ENCODE measurements at regions not wholly inside any gene's neighbourhood (a gene's known extent, or its start where the extent isn't known, plus 50 kb on each side); places are given as distances from the start of the nearest gene placed in this dataset.

DNA sequence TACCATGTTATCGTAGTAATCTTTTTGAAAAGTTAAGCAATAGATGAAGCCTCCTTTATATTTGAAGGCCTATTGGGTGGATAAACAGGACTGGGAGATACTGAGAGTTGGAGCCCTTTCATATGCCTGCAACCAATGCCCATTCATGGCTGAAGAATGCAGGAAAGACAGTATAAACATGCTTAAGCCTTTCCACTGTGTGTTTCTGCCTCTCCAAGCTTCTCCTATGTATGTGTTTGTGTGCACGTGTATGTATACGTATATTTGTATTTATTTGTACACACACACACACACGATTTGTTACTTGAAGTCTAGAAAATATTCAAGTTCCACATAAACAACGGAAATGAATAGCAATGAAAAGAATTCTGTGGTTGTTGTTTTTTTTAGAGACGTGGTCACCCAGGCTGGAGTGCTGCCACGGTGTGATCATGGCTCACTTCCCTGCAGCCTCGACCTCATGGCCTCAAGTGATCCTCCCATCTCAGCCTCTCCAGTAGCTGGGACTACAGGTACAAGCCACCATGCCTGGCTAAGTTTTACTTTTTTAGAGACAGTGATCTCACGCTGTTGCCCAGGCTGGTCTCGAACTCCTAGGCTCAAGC, 1453.5 kb downstream of the AACS start:
- H3K36me3 ChIP-seq (ENCODE audit: low read length), result no peaks in the 10 kb centered on the region
- TF ChIP-seq, protein P1, sequence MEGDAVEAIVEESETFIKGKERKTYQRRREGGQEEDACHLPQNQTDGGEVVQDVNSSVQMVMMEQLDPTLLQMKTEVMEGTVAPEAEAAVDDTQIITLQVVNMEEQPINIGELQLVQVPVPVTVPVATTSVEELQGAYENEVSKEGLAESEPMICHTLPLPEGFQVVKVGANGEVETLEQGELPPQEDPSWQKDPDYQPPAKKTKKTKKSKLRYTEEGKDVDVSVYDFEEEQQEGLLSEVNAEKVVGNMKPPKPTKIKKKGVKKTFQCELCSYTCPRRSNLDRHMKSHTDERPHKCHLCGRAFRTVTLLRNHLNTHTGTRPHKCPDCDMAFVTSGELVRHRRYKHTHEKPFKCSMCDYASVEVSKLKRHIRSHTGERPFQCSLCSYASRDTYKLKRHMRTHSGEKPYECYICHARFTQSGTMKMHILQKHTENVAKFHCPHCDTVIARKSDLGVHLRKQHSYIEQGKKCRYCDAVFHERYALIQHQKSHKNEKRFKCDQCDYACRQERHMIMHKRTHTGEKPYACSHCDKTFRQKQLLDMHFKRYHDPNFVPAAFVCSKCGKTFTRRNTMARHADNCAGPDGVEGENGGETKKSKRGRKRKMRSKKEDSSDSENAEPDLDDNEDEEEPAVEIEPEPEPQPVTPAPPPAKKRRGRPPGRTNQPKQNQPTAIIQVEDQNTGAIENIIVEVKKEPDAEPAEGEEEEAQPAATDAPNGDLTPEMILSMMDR (IDR thresholded peaks at IDR 0.05; ENCODE audit: insufficient read depth, low read length, poor library complexity, severe bottlenecking), result no peak
- TF ChIP-seq EZH2phosphoT487 (conservative IDR thresholded peaks at IDR 0.05; ENCODE audit: low read length), result no peak
- no peaks in the 10 kb centered on the region for H3K27me3 ChIP-seq (ENCODE audit: low read length)
- H3K27ac ChIP-seq (ENCODE audit: low read depth, low read length), result no peak overlapping the region
- H4K20me1 ChIP-seq (ENCODE audit: low read depth, low read length), result no peaks in the 10 kb centered on the region
- no peak overlapping the region for H3K4me3 ChIP-seq (ENCODE audit: insufficient read depth, low read length, poor library complexity, severe bottlenecking)
- H2AFZ ChIP-seq (ENCODE audit: low read depth, low read length, severe bottlenecking), result no peak overlapping the region
- no peaks in the 10 kb centered on the region for H3K79me2 ChIP-seq (ENCODE audit: insufficient read depth, low read length)
- no peak overlapping the region for H3K9ac ChIP-seq (ENCODE audit: low read length)
- H3F3A ChIP-seq (ENCODE audit: insufficient read depth), result no peaks in the 10 kb centered on the region
- H3K4me2 ChIP-seq (ENCODE audit: low read depth, low read length, poor library complexity, severe bottlenecking), result no peak overlapping the region
- H3K9me3 ChIP-seq (ENCODE audit: insufficient read depth, low read length), result no peaks in the 10 kb centered on the region
- no peaks in the 10 kb centered on the region for H3K9me2 ChIP-seq (replicated peaks; ENCODE audit: insufficient read depth, low read length)

DNA sequence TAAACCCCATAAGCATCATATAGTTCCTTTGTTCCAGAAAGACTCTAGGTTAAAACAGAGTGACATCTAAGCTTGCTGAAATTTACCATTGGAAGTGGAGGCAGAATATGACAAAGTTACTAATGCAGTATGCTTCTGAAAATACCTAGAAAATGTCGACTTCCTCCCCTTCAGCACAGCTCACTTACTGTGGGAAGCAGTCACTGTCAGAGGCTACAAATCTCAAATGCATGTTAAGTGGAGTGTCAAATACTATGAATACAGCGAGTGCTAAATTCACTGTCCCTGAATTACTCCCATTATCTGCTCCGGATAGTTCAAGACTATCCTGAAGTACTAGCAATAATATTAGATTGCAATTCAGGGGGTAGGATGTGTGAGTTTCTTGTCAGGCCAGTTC, 1454.6 kb downstream of the AACS start:
- no peaks in the 10 kb centered on the region for H3F3A ChIP-seq (ENCODE audit: insufficient read depth)
- H3K36me3 ChIP-seq (ENCODE audit: low read length), result no peaks in the 10 kb centered on the region
- no peaks in the 10 kb centered on the region for H3K9me3 ChIP-seq (ENCODE audit: insufficient read depth, low read length)
- no peaks in the 10 kb centered on the region for H3K9me2 ChIP-seq (replicated peaks; ENCODE audit: insufficient read depth, low read length)
- no peak overlapping the region for H3K4me2 ChIP-seq (ENCODE audit: low read depth, low read length, poor library complexity, severe bottlenecking)
- H3K27me3 ChIP-seq (ENCODE audit: low read length), result no peaks in the 10 kb centered on the region
- H2AFZ ChIP-seq (ENCODE audit: low read depth, low read length, severe bottlenecking), result no peak overlapping the region
- H3K27ac ChIP-seq (ENCODE audit: low read depth, low read length), result no peak overlapping the region
- H3K4me3 ChIP-seq (ENCODE audit: insufficient read depth, low read length, poor library complexity, severe bottlenecking), result no peak overlapping the region
- no peak overlapping the region for H3K9ac ChIP-seq (ENCODE audit: low read length)
- TF ChIP-seq, protein P1 (IDR thresholded peaks at IDR 0.05; ENCODE audit: insufficient read depth, low read length, poor library complexity, severe bottlenecking), result no peak
- TF ChIP-seq EZH2phosphoT487 (conservative IDR thresholded peaks at IDR 0.05; ENCODE audit: low read length), result no peak
- no peaks in the 10 kb centered on the region for H4K20me1 ChIP-seq (ENCODE audit: low read depth, low read length)
- H3K79me2 ChIP-seq (ENCODE audit: insufficient read depth, low read length), result no peaks in the 10 kb centered on the region

DNA sequence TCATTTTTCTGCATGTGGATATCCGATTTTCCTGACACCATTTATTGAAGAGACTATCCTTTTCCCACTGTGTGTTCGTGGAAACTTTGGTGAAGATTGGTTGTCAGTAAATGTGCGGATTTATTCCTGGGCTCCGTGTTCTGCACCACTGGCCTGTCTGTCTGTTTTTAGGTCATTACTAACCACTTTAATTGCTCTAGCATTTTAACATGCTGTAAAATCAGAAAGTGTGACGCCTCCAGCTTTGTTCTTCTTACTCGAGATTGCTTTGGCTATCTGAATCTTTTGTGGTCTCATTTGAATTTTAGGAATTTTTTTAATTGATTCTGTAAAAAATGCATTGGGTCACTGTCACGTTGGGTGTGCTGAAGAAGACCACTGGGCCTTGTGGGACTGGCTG, 1458.7 kb downstream of the AACS start:
- Histone ChIP-seq H3F3A (ENCODE audit: insufficient read depth) (no peaks in the 10 kb centered on the region), H3K4me2 (ENCODE audit: low read depth, low read length, poor library complexity, severe bottlenecking) (no peak overlapping the region), H3K9ac (ENCODE audit: low read length) (no peak overlapping the region), H3K4me3 (ENCODE audit: insufficient read depth, low read length, poor library complexity, severe bottlenecking) (no peak overlapping the region), H3K9me2 (replicated peaks; ENCODE audit: insufficient read depth, low read length) (no peaks in the 10 kb centered on the region), H3K27me3 (ENCODE audit: low read length) (no peaks in the 10 kb centered on the region), H2AFZ (ENCODE audit: low read depth, low read length, severe bottlenecking) (no peak overlapping the region), H3K9me3 (ENCODE audit: insufficient read depth, low read length) (no peaks in the 10 kb centered on the region), H4K20me1 (ENCODE audit: low read depth, low read length) (no peaks in the 10 kb centered on the region), H3K79me2 (ENCODE audit: insufficient read depth, low read length) (no peaks in the 10 kb centered on the region), H3K27ac (ENCODE audit: low read depth, low read length) (no peak overlapping the region), H3K36me3 (ENCODE audit: low read length) (no peaks in the 10 kb centered on the region)
- no peak for TF ChIP-seq EZH2phosphoT487 (conservative IDR thresholded peaks at IDR 0.05; ENCODE audit: low read length)
- TF ChIP-seq, protein P1 (IDR thresholded peaks at IDR 0.05; ENCODE audit: insufficient read depth, low read length, poor library complexity, severe bottlenecking), result no peak
